ENCODE measurements at regions not wholly inside any gene's neighbourhood (a gene's known extent, or its start where the extent isn't known, plus 50 kb on each side); places are given as distances from the start of the nearest gene placed in this dataset.
"Not testable (repeated sequence)": the region's sequence is repeated elsewhere in the genome, so short reads cannot be mapped to it uniquely, and the experiment has no call there.

DNA sequence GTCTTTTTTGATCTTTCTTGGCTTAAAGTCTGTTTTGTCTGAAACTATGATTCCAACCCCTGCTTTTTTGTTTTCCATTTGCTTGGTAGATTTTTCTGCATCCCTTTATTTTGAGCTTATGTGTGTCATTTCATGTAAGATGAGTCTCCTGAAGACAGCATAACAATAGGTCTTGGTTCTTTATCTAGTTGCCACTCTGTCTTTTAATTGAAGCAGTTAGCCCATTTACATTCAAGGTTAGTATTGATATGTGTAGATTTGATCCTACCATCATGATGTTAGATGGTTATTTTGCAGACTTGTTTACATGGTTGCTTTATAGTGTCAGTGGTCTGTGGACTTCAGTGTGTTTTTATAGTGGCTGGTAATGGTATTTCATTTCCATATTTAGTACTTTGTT is 1678.9 kb downstream of the PCDH9 start:
- DNase-seq (ENCODE audit: low spot score in 2 of 2) (no peak), ATAC-seq (ENCODE audit: low read depth) (no peak)
- Mint-ChIP-seq H3K36me3 (no peaks in the 10 kb centered on the region), H3K4me3 (no peak overlapping the region), H3K27ac (no peak overlapping the region), H3K4me1 (no peaks in the 10 kb centered on the region), H3K27me3 (no peaks in the 10 kb centered on the region), H3K9me3 (peaks cover 11% of the 10 kb centered on the region)

- DNase-seq (ENCODE audit: low spot score in 2 of 2) (no peak), ATAC-seq (ENCODE audit: low read depth) (no peak)
- Mint-ChIP-seq H3K27ac (no peak overlapping the region), H3K27me3 (no peaks in the 10 kb centered on the region), H3K4me1 (no peaks in the 10 kb centered on the region), H3K36me3 (no peaks in the 10 kb centered on the region), H3K9me3 (peaks cover 5% of the 10 kb centered on the region), H3K4me3 (no peak overlapping the region)
These were observed 1690.0 kb downstream of the PCDH9 start for GRCh38 chr13:65540175-65540574.

- Mint-ChIP-seq H3K36me3 (no peaks in the 10 kb centered on the region), H3K4me3 (no peak overlapping the region), H3K27ac (no peak overlapping the region), H3K4me1 (no peaks in the 10 kb centered on the region), H3K27me3 (no peaks in the 10 kb centered on the region), H3K9me3 (peaks cover 7% of the 10 kb centered on the region)
- DNase-seq (ENCODE audit: low spot score in 2 of 2) (no peak), ATAC-seq (ENCODE audit: low read depth) (no peak)
These were observed 1694.8 kb downstream of the PCDH9 start for GRCh38 chr13:65535370-65535769.

DNA sequence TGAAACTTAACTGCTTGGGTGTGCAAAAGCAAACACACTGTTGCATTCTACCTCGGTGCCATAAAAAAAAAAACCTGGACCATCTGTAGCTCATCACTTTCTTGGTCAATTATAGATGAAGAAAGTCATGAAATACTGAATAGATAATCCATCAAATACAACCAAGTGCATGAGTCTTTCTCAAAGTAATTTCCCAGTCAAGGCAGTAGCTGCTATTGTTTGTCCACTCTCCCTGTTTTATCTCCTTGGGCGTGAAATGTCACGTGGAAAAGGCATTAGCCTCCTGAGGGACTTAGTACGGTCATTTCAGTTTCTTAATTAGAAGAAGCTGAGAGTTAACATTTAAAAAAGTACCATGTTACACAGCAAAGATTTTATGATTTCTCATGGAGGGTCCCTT is 1697.9 kb downstream of the PCDH9 start:
- H3K4me3 Mint-ChIP-seq = no peak overlapping the region
- no peaks in the 10 kb centered on the region for H3K4me1 Mint-ChIP-seq
- no peaks in the 10 kb centered on the region for H3K27me3 Mint-ChIP-seq
- no peak for DNase-seq (ENCODE audit: low spot score in 2 of 2)
- peaks cover 6% of the 10 kb centered on the region for H3K9me3 Mint-ChIP-seq
- ATAC-seq (ENCODE audit: low read depth) = no peak
- H3K36me3 Mint-ChIP-seq = no peaks in the 10 kb centered on the region
- no peak overlapping the region for H3K27ac Mint-ChIP-seq

- Mint-ChIP-seq H3K4me1 (no peaks in the 10 kb centered on the region), H3K27ac (no peak overlapping the region), H3K36me3 (no peaks in the 10 kb centered on the region), H3K27me3 (no peaks in the 10 kb centered on the region), H3K9me3 (peaks cover 8% of the 10 kb centered on the region), H3K4me3 (no peak overlapping the region)
- ATAC-seq (ENCODE audit: low read depth) (no peak), DNase-seq (ENCODE audit: low spot score in 2 of 2) (no peak)
These were observed 1699.4 kb downstream of the PCDH9 start for GRCh38 chr13:65530688-65531087.

DNA sequence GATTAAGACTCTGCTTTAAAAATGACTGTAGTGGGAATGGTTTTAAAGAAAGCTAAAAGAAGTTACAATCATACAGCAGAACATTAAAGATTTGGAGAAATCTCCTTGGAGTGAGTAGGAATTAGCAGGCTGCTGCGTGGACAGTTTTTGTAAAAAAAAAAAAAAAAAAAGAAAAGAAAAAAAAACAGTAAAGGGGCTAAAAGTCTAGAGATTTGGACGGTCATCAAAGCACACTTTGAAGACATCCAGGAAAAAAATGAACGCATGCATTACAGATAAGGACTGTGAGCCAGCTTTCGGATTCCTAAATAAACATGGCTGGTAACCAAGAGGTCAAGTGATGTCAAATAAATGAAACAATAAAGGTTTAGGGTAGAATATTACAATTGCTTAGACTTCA is 1700.6 kb downstream of the PCDH9 start:
- Mint-ChIP-seq H3K9me3 (peaks cover 11% of the 10 kb centered on the region), H3K36me3 (no peaks in the 10 kb centered on the region), H3K4me3 (no peak overlapping the region), H3K4me1 (no peaks in the 10 kb centered on the region), H3K27ac (no peak overlapping the region), H3K27me3 (no peaks in the 10 kb centered on the region)
- ATAC-seq (ENCODE audit: low read depth) (no peak), DNase-seq (ENCODE audit: low spot score in 2 of 2) (no peak)

DNA sequence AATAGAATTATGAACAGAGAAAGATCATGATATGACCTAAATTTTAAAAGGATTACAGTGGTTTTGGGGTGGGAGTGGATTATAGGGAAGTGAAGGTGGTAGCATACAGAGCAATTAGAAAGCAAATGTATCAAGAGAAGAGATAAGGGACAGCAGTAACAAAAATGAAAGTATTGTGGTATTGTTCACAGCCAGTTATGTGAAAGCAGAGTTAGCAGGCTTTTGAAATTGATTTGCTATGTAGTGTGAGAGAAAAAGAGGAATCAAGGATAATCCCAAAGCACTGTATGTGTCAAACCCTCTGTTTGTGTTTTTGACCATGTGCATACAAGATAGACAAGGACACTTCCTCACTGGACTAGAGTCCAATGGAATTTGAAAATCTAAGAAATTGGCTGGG is 1721.4 kb downstream of the PCDH9 start:
- Mint-ChIP-seq H3K4me3 (no peak overlapping the region), H3K36me3 (no peaks in the 10 kb centered on the region), H3K9me3 (peaks cover 7% of the 10 kb centered on the region), H3K27me3 (no peaks in the 10 kb centered on the region), H3K4me1 (no peaks in the 10 kb centered on the region), H3K27ac (no peak overlapping the region)
- DNase-seq (ENCODE audit: low spot score in 2 of 2) (no peak), ATAC-seq (ENCODE audit: low read depth) (no peak)

GRCh38 chr13:65508338-65508737 is 1721.8 kb downstream of the PCDH9 start:
- no peaks in the 10 kb centered on the region for H3K4me1 Mint-ChIP-seq
- no peak overlapping the region for H3K4me3 Mint-ChIP-seq
- DNase-seq (ENCODE audit: low spot score in 2 of 2) (no peak), ATAC-seq (ENCODE audit: low read depth) (no peak)
- H3K9me3 Mint-ChIP-seq = peaks cover 7% of the 10 kb centered on the region
- H3K27ac Mint-ChIP-seq = no peak overlapping the region
- H3K27me3 Mint-ChIP-seq = no peaks in the 10 kb centered on the region
- no peaks in the 10 kb centered on the region for H3K36me3 Mint-ChIP-seq

- DNase-seq (ENCODE audit: low spot score in 2 of 2) (no peak), ATAC-seq (ENCODE audit: low read depth) (no peak)
- H3K9me3 Mint-ChIP-seq = peaks cover 6% of the 10 kb centered on the region
- no peaks in the 10 kb centered on the region for H3K36me3 Mint-ChIP-seq
- H3K27me3 Mint-ChIP-seq = no peaks in the 10 kb centered on the region
- H3K4me1 Mint-ChIP-seq = no peaks in the 10 kb centered on the region
- H3K4me3 Mint-ChIP-seq = no peak overlapping the region
- no peak overlapping the region for H3K27ac Mint-ChIP-seq
These were observed 1724.2 kb downstream of the PCDH9 start for GRCh38 chr13:65505941-65506340.

DNA sequence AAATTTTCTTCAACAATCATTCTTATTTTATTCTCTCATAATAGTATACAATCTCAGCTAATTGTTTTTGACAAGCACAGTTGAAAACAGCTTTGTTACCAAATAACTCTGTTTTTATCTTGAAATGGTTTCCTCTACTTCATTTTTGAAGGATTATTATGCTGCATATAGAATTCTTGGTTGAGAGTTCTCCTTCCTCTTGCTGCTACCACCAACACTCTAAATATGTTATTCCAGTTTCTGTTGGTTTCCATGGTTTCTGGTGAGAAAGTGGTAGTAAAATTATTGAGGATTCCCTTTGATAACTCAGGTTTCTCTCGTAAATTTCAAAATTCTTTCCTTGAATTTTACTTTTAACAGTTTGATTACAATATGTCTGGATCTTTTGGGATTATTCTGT is 1725.9 kb downstream of the PCDH9 start:
- DNase-seq (ENCODE audit: low spot score in 2 of 2) = no peak
- Mint-ChIP-seq H3K27ac (no peak overlapping the region), H3K9me3 (peaks cover 6% of the 10 kb centered on the region), H3K4me1 (no peaks in the 10 kb centered on the region), H3K27me3 (no peaks in the 10 kb centered on the region), H3K4me3 (no peak overlapping the region), H3K36me3 (no peaks in the 10 kb centered on the region)
- no peak for ATAC-seq (ENCODE audit: low read depth)

DNA sequence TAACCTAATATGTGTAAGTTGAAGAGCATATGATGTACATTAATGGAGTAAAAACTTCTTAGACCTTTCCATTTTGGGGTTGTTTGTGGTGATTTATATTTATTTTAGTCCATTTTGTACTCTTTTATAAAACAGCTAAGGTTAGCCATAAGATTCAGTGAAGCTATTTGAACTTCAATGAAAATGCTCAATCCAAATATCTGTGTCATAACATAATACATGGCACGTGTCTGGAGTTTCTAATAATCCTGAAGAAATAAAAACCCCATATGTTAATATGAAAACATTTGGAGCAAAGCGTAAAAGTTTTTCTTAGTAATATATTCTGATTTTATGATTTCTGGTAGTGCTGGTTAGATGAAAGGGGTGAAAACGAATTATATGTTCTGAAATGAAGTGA is 1729.7 kb downstream of the PCDH9 start:
- Mint-ChIP-seq H3K4me1 (no peaks in the 10 kb centered on the region), H3K27me3 (no peaks in the 10 kb centered on the region), H3K9me3 (peaks cover 3% of the 10 kb centered on the region), H3K36me3 (no peaks in the 10 kb centered on the region), H3K4me3 (no peak overlapping the region), H3K27ac (no peak overlapping the region)
- ATAC-seq (ENCODE audit: low read depth) (no peak), DNase-seq (ENCODE audit: low spot score in 2 of 2) (no peak)

DNA sequence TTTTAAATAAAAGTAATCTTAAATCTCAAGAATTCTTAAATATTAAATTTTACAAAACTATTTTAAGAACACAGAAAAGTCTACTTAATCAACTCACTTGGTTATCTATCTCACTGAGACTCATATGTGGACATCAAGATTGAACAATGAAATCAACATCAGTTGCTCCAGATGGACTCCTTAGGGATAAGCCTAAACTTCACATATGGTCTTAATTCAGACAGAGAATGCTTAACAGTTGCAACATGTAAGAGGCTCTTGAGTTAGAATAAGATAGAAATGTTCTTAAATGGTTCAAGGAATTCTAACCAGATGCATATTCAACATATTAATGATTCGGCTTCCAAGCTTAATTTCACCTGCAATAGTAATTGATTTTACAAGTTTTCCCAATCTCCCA is 1730.9 kb downstream of the PCDH9 start:
- H3K4me3 Mint-ChIP-seq = no peak overlapping the region
- no peaks in the 10 kb centered on the region for H3K27me3 Mint-ChIP-seq
- DNase-seq (ENCODE audit: low spot score in 2 of 2) (no peak), ATAC-seq (ENCODE audit: low read depth) (no peak)
- H3K9me3 Mint-ChIP-seq = peaks cover 1% of the 10 kb centered on the region
- H3K27ac Mint-ChIP-seq = no peak overlapping the region
- no peaks in the 10 kb centered on the region for H3K36me3 Mint-ChIP-seq
- H3K4me1 Mint-ChIP-seq = no peaks in the 10 kb centered on the region

- H3K9me3 Mint-ChIP-seq = peaks cover 2% of the 10 kb centered on the region
- no peaks in the 10 kb centered on the region for H3K27me3 Mint-ChIP-seq
- no peak overlapping the region for H3K4me3 Mint-ChIP-seq
- DNase-seq (ENCODE audit: low spot score in 2 of 2) (no peak), ATAC-seq (ENCODE audit: low read depth) (no peak)
- no peaks in the 10 kb centered on the region for H3K36me3 Mint-ChIP-seq
- no peaks in the 10 kb centered on the region for H3K4me1 Mint-ChIP-seq
- H3K27ac Mint-ChIP-seq = no peak overlapping the region
These were observed 1732.9 kb downstream of the PCDH9 start for GRCh38 chr13:65497265-65497664.

DNA sequence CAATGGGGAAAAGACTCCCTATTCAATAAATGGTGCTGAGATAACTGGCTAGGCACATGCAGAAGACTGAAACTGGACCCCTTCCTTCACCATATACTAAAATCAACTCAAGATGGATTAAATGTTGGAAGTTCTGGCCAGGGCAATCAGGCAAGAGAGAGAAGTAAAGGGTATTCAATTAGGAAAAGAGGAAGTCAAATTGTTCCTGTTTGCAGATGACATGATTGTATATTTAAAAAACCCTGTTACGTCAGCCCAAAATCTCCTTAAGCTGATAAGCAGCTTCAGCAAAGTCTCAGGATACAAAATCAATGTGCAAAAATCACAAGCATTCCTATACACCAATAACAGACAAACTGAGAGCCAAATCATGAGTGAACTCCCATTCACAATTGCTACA is 1739.4 kb downstream of the PCDH9 start:
- not testable (repeated sequence) for H3K27me3 Mint-ChIP-seq; ATAC-seq (ENCODE audit: low read depth); H3K36me3 Mint-ChIP-seq; DNase-seq (ENCODE audit: low spot score in 2 of 2); H3K27ac Mint-ChIP-seq; H3K4me1 Mint-ChIP-seq; H3K4me3 Mint-ChIP-seq
- H3K9me3 Mint-ChIP-seq = peaks cover 11% of the 10 kb centered on the region

DNA sequence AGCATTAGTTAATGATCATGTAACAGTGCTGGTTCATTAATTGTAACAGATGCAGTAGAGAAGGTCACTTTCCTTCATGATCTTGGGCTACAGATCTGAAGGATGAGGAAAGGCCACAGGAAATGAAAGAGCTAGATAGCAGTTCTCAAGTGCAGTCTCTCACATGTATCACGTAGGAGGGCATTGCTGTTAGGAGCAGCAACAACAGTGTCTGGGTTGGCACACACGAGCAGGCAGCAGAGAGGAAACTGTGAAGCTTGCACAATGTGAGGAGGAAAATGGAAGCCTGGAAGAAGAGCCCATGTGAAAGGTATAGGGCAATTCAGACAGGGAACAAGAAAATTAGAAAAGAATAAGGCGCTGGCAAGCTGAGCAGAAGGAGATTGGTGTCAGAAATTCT is 1741.5 kb downstream of the PCDH9 start:
- Mint-ChIP-seq H3K4me1 (no peaks in the 10 kb centered on the region), H3K27ac (no peak overlapping the region), H3K9me3 (peaks cover 12% of the 10 kb centered on the region), H3K4me3 (no peak overlapping the region), H3K36me3 (no peaks in the 10 kb centered on the region), H3K27me3 (no peaks in the 10 kb centered on the region)
- ATAC-seq (ENCODE audit: low read depth) = no peak
- no peak for DNase-seq (ENCODE audit: low spot score in 2 of 2)

GRCh38 chr13:65479692-65480091 is 1750.4 kb downstream of the PCDH9 start:
- Mint-ChIP-seq H3K27me3 (no peaks in the 10 kb centered on the region), H3K9me3 (peaks cover 5% of the 10 kb centered on the region), H3K4me3 (no peak overlapping the region), H3K36me3 (no peaks in the 10 kb centered on the region), H3K4me1 (no peaks in the 10 kb centered on the region), H3K27ac (no peak overlapping the region)
- no peak for DNase-seq (ENCODE audit: low spot score in 2 of 2)
- ATAC-seq (ENCODE audit: low read depth) = no peak

All from memory B cell (primary cell).